Loucy (cell line): ENCODE measurements at regions not wholly inside any gene's neighbourhood (a gene's known extent, or its start where the extent isn't known, plus 50 kb on each side); places are given as distances from the start of the nearest gene placed in this dataset.

ENCODE experiments used
- H2AFZ ChIP-seq: fragments of 200-600 bp; sonication (generic); 2 replicates; pipeline ENCODE4 v1.6.0; 2016; ENCODE audit warnings: antibody characterized with exemption, mild to moderate bottlenecking, low read length, moderate library complexity
- H3F3A ChIP-seq: fragments of 200-600 bp; 2 replicates; pipeline ENCODE4 v1.6.0; 2016; ENCODE audit warnings: antibody characterized with exemption, low read depth, mild to moderate bottlenecking
- H3K27me3 ChIP-seq: fragments of 200-600 bp; sonication (generic); 2 replicates; pipeline ENCODE4 v1.6.1; 2014; ENCODE audit warnings: low read length, mild to moderate bottlenecking; ENCODE audit not compliant: insufficient read depth, poor library complexity, severe bottlenecking
- H3K36me3 ChIP-seq: fragments of 200-600 bp; sonication (generic); 2 replicates; pipeline ENCODE4 v1.6.1; 2016; ENCODE audit warnings: low read length; ENCODE audit not compliant: insufficient read depth
- H3K4me1 ChIP-seq: fragments of 200-600 bp; sonication (generic); 2 replicates; pipeline ENCODE4 v1.5.1; 2014; ENCODE audit warnings: low read length, mild to moderate bottlenecking; ENCODE audit not compliant: insufficient read depth, poor library complexity, severe bottlenecking
- H3K4me2 ChIP-seq: fragments of 200-600 bp; sonication (generic); 2 replicates; pipeline ENCODE4 v1.6.0; 2014; ENCODE audit warnings: antibody characterized with exemption, low read length, low read depth, mild to moderate bottlenecking; ENCODE audit not compliant: poor library complexity, severe bottlenecking
- H3K4me3 ChIP-seq: fragments of 200-600 bp; sonication (generic); 2 replicates; pipeline ENCODE4 v1.5.1; 2014; ENCODE audit warnings: low read length, mild to moderate bottlenecking, mixed read lengths; ENCODE audit not compliant: poor library complexity, severe bottlenecking
- H3K79me2 ChIP-seq: fragments of 200-600 bp; sonication (generic); 2 replicates; pipeline ENCODE4 v1.6.1; 2014; ENCODE audit warnings: low read length; ENCODE audit not compliant: insufficient read depth
- H3K9ac ChIP-seq: fragments of 200-600 bp; sonication (generic); 2 replicates; pipeline ENCODE4 v1.6.0; 2014; ENCODE audit warnings: mild to moderate bottlenecking, low read depth, low read length, moderate library complexity; ENCODE audit not compliant: poor library complexity, severe bottlenecking
- H3K9me2 ChIP-seq: fragments of 200-600 bp; sonication (generic); replicated peaks from 2 replicates; pipeline ENCODE4 v1.6.1; 2016; ENCODE audit warnings: low read depth, low read length, mixed read lengths
- H3K9me3 ChIP-seq: fragments of 200-600 bp; sonication (generic); 2 replicates; pipeline ENCODE4 v1.6.1; 2014; ENCODE audit warnings: mild to moderate bottlenecking, antibody characterized with exemption, low read length, low read depth; ENCODE audit not compliant: insufficient read depth
- H4K20me1 ChIP-seq: fragments of 200-600 bp; sonication (generic); 2 replicates; pipeline ENCODE4 v1.6.0; 2014; ENCODE audit warnings: antibody characterized with exemption, low read length, mild to moderate bottlenecking; ENCODE audit not compliant: insufficient read depth, poor library complexity, severe bottlenecking
- EZH2phosphoT487 ChIP-seq: fragments of 200-600 bp; IDR thresholded peaks from 2 replicates; pipeline ENCODE4 v1.6.1; 2018; ENCODE audit warnings: antibody characterized with exemption, mild to moderate bottlenecking, moderate library complexity, borderline replicate concordance
- TF ChIP-seq, protein P1 (sequence below): fragments of 200-600 bp; sonication (generic); conservative IDR thresholded peaks from 2 replicates; pipeline ENCODE4 v1.5.1; 2014; ENCODE audit warnings: mild to moderate bottlenecking, antibody characterized with exemption, low read length

DNA sequence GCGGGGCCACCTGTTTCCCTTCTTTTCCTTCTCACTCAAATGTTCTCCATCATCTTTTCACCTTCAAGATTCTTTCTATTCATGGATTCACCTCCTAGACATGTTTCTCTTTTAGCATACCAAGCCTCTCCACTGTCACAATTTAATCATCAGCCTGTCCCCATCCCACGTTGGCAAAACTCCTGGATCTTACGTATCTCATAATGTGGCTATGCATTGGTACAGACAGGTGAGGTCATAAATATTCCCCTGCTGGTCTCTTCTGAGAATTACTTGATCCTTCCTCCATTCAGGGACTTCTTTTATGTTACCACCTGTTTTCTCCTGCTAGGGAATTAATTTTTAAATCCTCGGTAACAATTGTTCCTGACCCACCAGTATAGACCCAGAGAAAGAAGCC, 262.6 kb upstream of the NEBL start:
- Histone ChIP-seq H3K79me2 (no peaks in the 10 kb centered on the region), H3K27me3 (no peaks in the 10 kb centered on the region), H3F3A (no peaks in the 10 kb centered on the region), H4K20me1 (no peaks in the 10 kb centered on the region), H3K36me3 (no peaks in the 10 kb centered on the region), H3K4me1 (no peaks in the 10 kb centered on the region), H3K9me2 (no peaks in the 10 kb centered on the region), H3K4me2 (no peak overlapping the region), H2AFZ (no peak overlapping the region), H3K4me3 (no peak overlapping the region), H3K9ac (no peak overlapping the region), H3K9me3 (no peaks in the 10 kb centered on the region)
- no peak for TF ChIP-seq EZH2phosphoT487

DNA sequence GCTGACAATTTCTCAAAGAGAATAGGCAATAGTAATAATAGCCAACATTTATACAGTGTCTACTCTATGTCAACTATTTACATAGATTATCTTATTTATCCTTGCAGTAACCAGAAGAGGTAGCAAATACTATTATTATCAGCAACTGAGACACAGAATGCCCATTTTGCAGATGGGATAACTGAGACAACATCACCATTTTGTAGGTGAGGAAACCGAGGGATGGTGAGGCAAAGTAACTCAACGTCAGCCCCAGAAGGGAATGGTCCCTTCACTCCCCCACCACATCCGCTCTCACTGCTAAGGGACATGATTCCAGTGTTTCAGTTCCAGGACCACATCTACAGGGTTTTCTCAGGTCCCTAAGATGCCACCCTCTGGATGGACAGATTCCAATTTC, 261.2 kb upstream of the NEBL start:
- Histone ChIP-seq H3K9ac (no peak overlapping the region), H3K4me2 (no peak overlapping the region), H4K20me1 (no peaks in the 10 kb centered on the region), H3K79me2 (no peaks in the 10 kb centered on the region), H3K4me1 (no peaks in the 10 kb centered on the region), H3F3A (no peaks in the 10 kb centered on the region), H3K9me3 (no peaks in the 10 kb centered on the region), H2AFZ (no peak overlapping the region), H3K36me3 (no peaks in the 10 kb centered on the region), H3K4me3 (no peak overlapping the region), H3K9me2 (no peaks in the 10 kb centered on the region), H3K27me3 (no peaks in the 10 kb centered on the region)
- TF ChIP-seq EZH2phosphoT487: no peak
- TF ChIP-seq, protein P1, sequence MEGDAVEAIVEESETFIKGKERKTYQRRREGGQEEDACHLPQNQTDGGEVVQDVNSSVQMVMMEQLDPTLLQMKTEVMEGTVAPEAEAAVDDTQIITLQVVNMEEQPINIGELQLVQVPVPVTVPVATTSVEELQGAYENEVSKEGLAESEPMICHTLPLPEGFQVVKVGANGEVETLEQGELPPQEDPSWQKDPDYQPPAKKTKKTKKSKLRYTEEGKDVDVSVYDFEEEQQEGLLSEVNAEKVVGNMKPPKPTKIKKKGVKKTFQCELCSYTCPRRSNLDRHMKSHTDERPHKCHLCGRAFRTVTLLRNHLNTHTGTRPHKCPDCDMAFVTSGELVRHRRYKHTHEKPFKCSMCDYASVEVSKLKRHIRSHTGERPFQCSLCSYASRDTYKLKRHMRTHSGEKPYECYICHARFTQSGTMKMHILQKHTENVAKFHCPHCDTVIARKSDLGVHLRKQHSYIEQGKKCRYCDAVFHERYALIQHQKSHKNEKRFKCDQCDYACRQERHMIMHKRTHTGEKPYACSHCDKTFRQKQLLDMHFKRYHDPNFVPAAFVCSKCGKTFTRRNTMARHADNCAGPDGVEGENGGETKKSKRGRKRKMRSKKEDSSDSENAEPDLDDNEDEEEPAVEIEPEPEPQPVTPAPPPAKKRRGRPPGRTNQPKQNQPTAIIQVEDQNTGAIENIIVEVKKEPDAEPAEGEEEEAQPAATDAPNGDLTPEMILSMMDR: no peak

DNA sequence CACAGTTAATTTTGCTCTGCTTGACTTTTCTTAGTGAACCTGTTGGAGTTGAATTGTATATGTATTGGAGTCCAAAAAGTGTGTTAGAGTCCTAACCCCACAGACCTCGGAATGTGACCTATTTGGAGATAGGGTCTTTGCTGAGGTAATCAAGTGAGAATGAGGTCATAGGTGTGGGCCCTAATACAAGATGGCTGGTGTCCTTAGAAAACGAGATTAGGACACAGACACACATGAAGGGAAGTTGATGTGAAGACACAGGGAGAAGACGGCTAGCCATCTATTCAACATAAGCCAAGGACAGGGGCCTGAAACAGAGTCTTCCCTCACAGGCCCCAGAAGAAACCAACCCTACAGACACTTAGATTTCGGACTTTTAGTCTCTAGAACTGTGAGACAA, 260.6 kb upstream of the NEBL start:
- no peak for TF ChIP-seq EZH2phosphoT487
- TF ChIP-seq, protein P1: no peak
- Histone ChIP-seq H3K27me3 (no peaks in the 10 kb centered on the region), H3F3A (no peaks in the 10 kb centered on the region), H3K79me2 (no peaks in the 10 kb centered on the region), H3K4me3 (no peak overlapping the region), H3K9ac (no peak overlapping the region), H3K9me3 (no peaks in the 10 kb centered on the region), H3K4me2 (no peak overlapping the region), H2AFZ (no peak overlapping the region), H4K20me1 (no peaks in the 10 kb centered on the region), H3K36me3 (no peaks in the 10 kb centered on the region), H3K9me2 (no peaks in the 10 kb centered on the region), H3K4me1 (no peaks in the 10 kb centered on the region)

DNA sequence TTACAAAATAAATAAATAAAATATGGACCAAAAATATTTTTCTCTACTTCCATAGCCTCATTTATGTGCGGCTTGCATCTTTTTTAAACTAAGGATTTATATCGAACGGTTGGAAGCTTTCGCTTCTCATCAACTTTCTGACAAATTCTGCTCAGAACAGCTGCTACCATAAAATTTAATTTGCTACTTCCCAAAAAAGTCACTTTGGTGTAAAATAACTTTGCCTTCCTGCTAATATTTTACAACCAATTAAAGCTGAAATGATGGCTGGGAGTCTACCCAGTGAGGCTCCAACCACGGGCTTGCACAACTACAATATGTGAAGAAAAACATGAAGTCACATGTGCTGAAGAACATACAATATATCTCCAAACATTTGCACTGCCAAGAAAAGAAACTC, 253.1 kb upstream of the NEBL start:
- Histone ChIP-seq H4K20me1 (no peaks in the 10 kb centered on the region), H3F3A (no peaks in the 10 kb centered on the region), H3K27me3 (no peaks in the 10 kb centered on the region), H2AFZ (no peak overlapping the region), H3K9ac (no peak overlapping the region), H3K79me2 (no peaks in the 10 kb centered on the region), H3K4me3 (no peak overlapping the region), H3K36me3 (no peaks in the 10 kb centered on the region), H3K9me2 (no peaks in the 10 kb centered on the region), H3K9me3 (no peaks in the 10 kb centered on the region), H3K4me1 (no peaks in the 10 kb centered on the region), H3K4me2 (no peak overlapping the region)
- TF ChIP-seq, protein P1: no peak
- TF ChIP-seq EZH2phosphoT487: no peak
